ENCODE measurements at regions not wholly inside any gene's neighbourhood (a gene's known extent, or its start where the extent isn't known, plus 50 kb on each side); places are given as distances from the start of the nearest gene placed in this dataset.
A peak's percentile ranks its signal among the peaks of the same experiment; 100 is the strongest.

DNA sequence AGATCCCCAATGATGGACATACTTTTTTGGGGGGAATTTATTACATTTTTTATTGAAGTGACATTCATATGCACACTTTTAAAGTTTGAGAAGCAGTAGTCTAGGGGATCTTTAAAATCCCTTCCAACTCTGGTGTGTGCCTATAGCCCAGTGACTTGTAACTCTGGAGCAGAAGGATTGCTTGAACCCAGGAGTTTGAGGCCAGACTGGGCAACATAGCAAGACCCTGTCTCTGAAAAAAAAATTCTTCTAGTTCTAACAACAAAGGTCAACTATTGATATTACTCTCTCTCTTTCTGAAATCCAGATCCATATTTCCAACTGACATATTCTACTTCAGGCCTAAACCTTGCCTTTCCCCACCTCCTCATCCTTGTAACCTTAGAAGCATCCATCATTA is 148.2 kb upstream of the SPRY4 start (continued):
- TF ChIP-seq PRPF4 (IDR thresholded peaks at IDR 0.05; ENCODE audit: insufficient read depth, low read depth, low read length, poor library complexity, severe bottlenecking) (no peak), MYC (IDR thresholded peaks at IDR 0.05; ENCODE audit: low read depth, low read length) (no peak), MYC (CRISPR knock-in tag; IDR thresholded peaks at IDR 0.05; ENCODE audit: borderline replicate concordance, low read depth) (no peak), SMARCC2 (IDR thresholded peaks at IDR 0.05; ENCODE audit: low read depth) (no peak), ZKSCAN8 (CRISPR knock-in tag; IDR thresholded peaks at IDR 0.05) (0 out of 2 replicates have a peak, but pooled peaks have one; percentile 15), FOS (IDR thresholded peaks at IDR 0.05; ENCODE audit: extremely low read depth, insufficient read length) (no peak), RAD21 (CRISPR knock-in tag; conservative IDR thresholded peaks at IDR 0.05 in 1 of 2, IDR thresholded peaks at IDR 0.05 in 1 of 2) (no peak), NFE2 (IDR thresholded peaks at IDR 0.05; ENCODE audit: low read depth) (no peak), CXXC5 (CRISPR knock-in tag; IDR thresholded peaks at IDR 0.05) (no peak), NR3C1 (CRISPR knock-in tag; IDR thresholded peaks at IDR 0.05) (no peak), ZNF644 (tag; IDR thresholded peaks at IDR 0.05; ENCODE audit: low read depth) (no peak), IFI16 (CRISPR knock-in tag; IDR thresholded peaks at IDR 0.05) (no peak), ZKSCAN3 (CRISPR knock-in tag; IDR thresholded peaks at IDR 0.05) (no peak), RFX5 (IDR thresholded peaks at IDR 0.05; ENCODE audit: low read depth, low read length) (no peak), RBM34 (IDR thresholded peaks at IDR 0.05; ENCODE audit: borderline replicate concordance, insufficient read depth, low read length) (no peak), HIVEP1 (CRISPR knock-in tag; IDR thresholded peaks at IDR 0.05) (no peak)
- TF ChIP-seq, protein P1, sequence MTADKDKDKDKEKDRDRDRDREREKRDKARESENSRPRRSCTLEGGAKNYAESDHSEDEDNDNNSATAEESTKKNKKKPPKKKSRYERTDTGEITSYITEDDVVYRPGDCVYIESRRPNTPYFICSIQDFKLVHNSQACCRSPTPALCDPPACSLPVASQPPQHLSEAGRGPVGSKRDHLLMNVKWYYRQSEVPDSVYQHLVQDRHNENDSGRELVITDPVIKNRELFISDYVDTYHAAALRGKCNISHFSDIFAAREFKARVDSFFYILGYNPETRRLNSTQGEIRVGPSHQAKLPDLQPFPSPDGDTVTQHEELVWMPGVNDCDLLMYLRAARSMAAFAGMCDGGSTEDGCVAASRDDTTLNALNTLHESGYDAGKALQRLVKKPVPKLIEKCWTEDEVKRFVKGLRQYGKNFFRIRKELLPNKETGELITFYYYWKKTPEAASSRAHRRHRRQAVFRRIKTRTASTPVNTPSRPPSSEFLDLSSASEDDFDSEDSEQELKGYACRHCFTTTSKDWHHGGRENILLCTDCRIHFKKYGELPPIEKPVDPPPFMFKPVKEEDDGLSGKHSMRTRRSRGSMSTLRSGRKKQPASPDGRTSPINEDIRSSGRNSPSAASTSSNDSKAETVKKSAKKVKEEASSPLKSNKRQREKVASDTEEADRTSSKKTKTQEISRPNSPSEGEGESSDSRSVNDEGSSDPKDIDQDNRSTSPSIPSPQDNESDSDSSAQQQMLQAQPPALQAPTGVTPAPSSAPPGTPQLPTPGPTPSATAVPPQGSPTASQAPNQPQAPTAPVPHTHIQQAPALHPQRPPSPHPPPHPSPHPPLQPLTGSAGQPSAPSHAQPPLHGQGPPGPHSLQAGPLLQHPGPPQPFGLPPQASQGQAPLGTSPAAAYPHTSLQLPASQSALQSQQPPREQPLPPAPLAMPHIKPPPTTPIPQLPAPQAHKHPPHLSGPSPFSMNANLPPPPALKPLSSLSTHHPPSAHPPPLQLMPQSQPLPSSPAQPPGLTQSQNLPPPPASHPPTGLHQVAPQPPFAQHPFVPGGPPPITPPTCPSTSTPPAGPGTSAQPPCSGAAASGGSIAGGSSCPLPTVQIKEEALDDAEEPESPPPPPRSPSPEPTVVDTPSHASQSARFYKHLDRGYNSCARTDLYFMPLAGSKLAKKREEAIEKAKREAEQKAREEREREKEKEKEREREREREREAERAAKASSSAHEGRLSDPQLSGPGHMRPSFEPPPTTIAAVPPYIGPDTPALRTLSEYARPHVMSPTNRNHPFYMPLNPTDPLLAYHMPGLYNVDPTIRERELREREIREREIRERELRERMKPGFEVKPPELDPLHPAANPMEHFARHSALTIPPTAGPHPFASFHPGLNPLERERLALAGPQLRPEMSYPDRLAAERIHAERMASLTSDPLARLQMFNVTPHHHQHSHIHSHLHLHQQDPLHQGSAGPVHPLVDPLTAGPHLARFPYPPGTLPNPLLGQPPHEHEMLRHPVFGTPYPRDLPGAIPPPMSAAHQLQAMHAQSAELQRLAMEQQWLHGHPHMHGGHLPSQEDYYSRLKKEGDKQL (CRISPR knock-in tag; IDR thresholded peaks at IDR 0.05; ENCODE audit: borderline replicate concordance), result no peak
- TF ChIP-seq, protein P2, sequence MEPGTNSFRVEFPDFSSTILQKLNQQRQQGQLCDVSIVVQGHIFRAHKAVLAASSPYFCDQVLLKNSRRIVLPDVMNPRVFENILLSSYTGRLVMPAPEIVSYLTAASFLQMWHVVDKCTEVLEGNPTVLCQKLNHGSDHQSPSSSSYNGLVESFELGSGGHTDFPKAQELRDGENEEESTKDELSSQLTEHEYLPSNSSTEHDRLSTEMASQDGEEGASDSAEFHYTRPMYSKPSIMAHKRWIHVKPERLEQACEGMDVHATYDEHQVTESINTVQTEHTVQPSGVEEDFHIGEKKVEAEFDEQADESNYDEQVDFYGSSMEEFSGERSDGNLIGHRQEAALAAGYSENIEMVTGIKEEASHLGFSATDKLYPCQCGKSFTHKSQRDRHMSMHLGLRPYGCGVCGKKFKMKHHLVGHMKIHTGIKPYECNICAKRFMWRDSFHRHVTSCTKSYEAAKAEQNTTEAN (CRISPR knock-in tag; IDR thresholded peaks at IDR 0.05), result no peak
- TF ChIP-seq, protein P3, sequence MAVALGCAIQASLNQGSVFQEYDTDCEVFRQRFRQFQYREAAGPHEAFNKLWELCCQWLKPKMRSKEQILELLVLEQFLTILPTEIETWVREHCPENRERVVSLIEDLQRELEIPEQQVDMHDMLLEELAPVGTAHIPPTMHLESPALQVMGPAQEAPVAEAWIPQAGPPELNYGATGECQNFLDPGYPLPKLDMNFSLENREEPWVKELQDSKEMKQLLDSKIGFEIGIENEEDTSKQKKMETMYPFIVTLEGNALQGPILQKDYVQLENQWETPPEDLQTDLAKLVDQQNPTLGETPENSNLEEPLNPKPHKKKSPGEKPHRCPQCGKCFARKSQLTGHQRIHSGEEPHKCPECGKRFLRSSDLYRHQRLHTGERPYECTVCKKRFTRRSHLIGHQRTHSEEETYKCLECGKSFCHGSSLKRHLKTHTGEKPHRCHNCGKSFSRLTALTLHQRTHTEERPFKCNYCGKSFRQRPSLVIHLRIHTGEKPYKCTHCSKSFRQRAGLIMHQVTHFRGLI (CRISPR knock-in tag; IDR thresholded peaks at IDR 0.05), result no peak
- TF ChIP-seq, protein P4, sequence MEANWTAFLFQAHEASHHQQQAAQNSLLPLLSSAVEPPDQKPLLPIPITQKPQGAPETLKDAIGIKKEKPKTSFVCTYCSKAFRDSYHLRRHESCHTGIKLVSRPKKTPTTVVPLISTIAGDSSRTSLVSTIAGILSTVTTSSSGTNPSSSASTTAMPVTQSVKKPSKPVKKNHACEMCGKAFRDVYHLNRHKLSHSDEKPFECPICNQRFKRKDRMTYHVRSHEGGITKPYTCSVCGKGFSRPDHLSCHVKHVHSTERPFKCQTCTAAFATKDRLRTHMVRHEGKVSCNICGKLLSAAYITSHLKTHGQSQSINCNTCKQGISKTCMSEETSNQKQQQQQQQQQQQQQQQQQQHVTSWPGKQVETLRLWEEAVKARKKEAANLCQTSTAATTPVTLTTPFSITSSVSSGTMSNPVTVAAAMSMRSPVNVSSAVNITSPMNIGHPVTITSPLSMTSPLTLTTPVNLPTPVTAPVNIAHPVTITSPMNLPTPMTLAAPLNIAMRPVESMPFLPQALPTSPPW (CRISPR knock-in tag; IDR thresholded peaks at IDR 0.05), result no peak

Measured in K562 (cell line).